NCI-H460 (cell line): ENCODE measurements at regions not wholly inside any gene's neighbourhood (a gene's known extent, or its start where the extent isn't known, plus 50 kb on each side); places are given as distances from the start of the nearest gene placed in this dataset.
A peak's percentile ranks its signal among the peaks of the same experiment; 100 is the strongest.

ENCODE experiments used
- DNase-seq: peaks from one replicate; pipeline ENCODE4 v3.0.0-alpha.2; 2016; ENCODE audit warnings: low read depth; ENCODE audit errors: extremely low read depth

GRCh38 chr6:12221856-12222255 is 68.3 kb upstream of the EDN1 start:
- DNase-seq: no peak

GRCh38 chr6:12222405-12223366 is 67.5 kb upstream of the EDN1 start:
- DNase-seq: no peak

GRCh38 chr6:12223383-12223782 is 66.8 kb upstream of the EDN1 start:
- DNase-seq: no peak

- DNase-seq: no peak
These were observed 65.9 kb upstream of the EDN1 start for GRCh38 chr6:12224251-12224650.

GRCh38 chr6:12228447-12229146 is 61.6 kb upstream of the EDN1 start:
- DNase-seq: no peak

- no peak for DNase-seq
These were observed 60.8 kb upstream of the EDN1 start for GRCh38 chr6:12229332-12229731.

GRCh38 chr6:12230523-12230922 is 59.6 kb upstream of the EDN1 start:
- DNase-seq: no peak

- DNase-seq: no peak
These were observed 57.8 kb upstream of the EDN1 start for GRCh38 chr6:12232339-12232738.

- DNase-seq: no peak
These were observed 57.3 kb upstream of the EDN1 start for GRCh38 chr6:12232821-12233220.

- peak; percentile 70 for DNase-seq
These were observed 56.2 kb upstream of the EDN1 start for GRCh38 chr6:12233693-12234571.

GRCh38 chr6:12235341-12235740 is 54.8 kb upstream of the EDN1 start:
- no peak for DNase-seq

GRCh38 chr6:12238219-12238618 is 51.9 kb upstream of the EDN1 start:
- no peak for DNase-seq
